ENCODE measurements at regions not wholly inside any gene's neighbourhood (a gene's known extent, or its start where the extent isn't known, plus 50 kb on each side); places are given as distances from the start of the nearest gene placed in this dataset.

GRCh38 chr10:61186408-61186807, 242.4 kb upstream of the RHOBTB1 start:
- no peak for TF ChIP-seq CTCF (IDR thresholded peaks at IDR 0.05; ENCODE audit: poor library complexity)
- H4K20me1 ChIP-seq (ENCODE audit: insufficient read depth, poor library complexity, severe bottlenecking), result no peaks in the 10 kb centered on the region
- no peak overlapping the region for H2AFZ ChIP-seq
- H3K4me1 ChIP-seq (ENCODE audit: insufficient read depth), result peaks cover 5% of the 10 kb centered on the region
- H3K9me3 ChIP-seq (ENCODE audit: low read depth), result no peaks in the 10 kb centered on the region
- H3K36me3 ChIP-seq (replicated peaks; ENCODE audit: insufficient read depth, low read depth), result no peaks in the 10 kb centered on the region
- 93% methylated on average over 8 of the region's 8 CpGs for WGBS (ENCODE audit: low lambda C conversion rate, missing lambda C conversion rate)
- no peak for DNase-seq (ENCODE audit: low spot score)
- no peak overlapping the region for H3K27ac ChIP-seq
- H3K4me3 ChIP-seq, result no peak overlapping the region
- no peak overlapping the region for H3K4me2 ChIP-seq
- no peaks in the 10 kb centered on the region for H3K9me2 ChIP-seq (replicated peaks; ENCODE audit: insufficient read depth)
- H3K27me3 ChIP-seq, result no peaks in the 10 kb centered on the region
- H3K79me2 ChIP-seq, result no peaks in the 10 kb centered on the region

GRCh38 chr10:61184429-61184828, 240.4 kb upstream of the RHOBTB1 start:
- Histone ChIP-seq H3K4me2 (no peak overlapping the region), H3K79me2 (no peaks in the 10 kb centered on the region), H3K27ac (no peak overlapping the region), H3K36me3 (replicated peaks; ENCODE audit: insufficient read depth, low read depth) (no peaks in the 10 kb centered on the region), H2AFZ (no peak overlapping the region), H4K20me1 (ENCODE audit: insufficient read depth, poor library complexity, severe bottlenecking) (no peaks in the 10 kb centered on the region), H3K4me3 (no peak overlapping the region), H3K9me2 (replicated peaks; ENCODE audit: insufficient read depth) (no peaks in the 10 kb centered on the region), H3K9me3 (ENCODE audit: low read depth) (no peaks in the 10 kb centered on the region), H3K4me1 (ENCODE audit: insufficient read depth) (peaks cover 5% of the 10 kb centered on the region), H3K27me3 (no peaks in the 10 kb centered on the region)
- DNase-seq (ENCODE audit: low spot score), result no peak
- WGBS (ENCODE audit: low lambda C conversion rate, missing lambda C conversion rate), result 79% methylated on average over 2 of the region's 2 CpGs
- TF ChIP-seq CTCF (IDR thresholded peaks at IDR 0.05; ENCODE audit: poor library complexity) (no peak), EZH2phosphoT487 (IDR thresholded peaks at IDR 0.05; ENCODE audit: low read depth, severe bottlenecking, unreplicated experiment) (no peak), EZH2 (IDR thresholded peaks at IDR 0.05; ENCODE audit: borderline replicate concordance) (no peak)

- Histone ChIP-seq H3K36me3 (replicated peaks; ENCODE audit: insufficient read depth, low read depth) (no peaks in the 10 kb centered on the region), H4K20me1 (ENCODE audit: insufficient read depth, poor library complexity, severe bottlenecking) (no peaks in the 10 kb centered on the region), H3K4me2 (no peak overlapping the region), H3K4me1 (ENCODE audit: insufficient read depth) (peaks cover 9% of the 10 kb centered on the region), H2AFZ (no peak overlapping the region), H3K9me3 (ENCODE audit: low read depth) (no peaks in the 10 kb centered on the region), H3K27me3 (no peaks in the 10 kb centered on the region), H3K4me3 (no peak overlapping the region), H3K27ac (no peak overlapping the region), H3K79me2 (no peaks in the 10 kb centered on the region), H3K9me2 (replicated peaks; ENCODE audit: insufficient read depth) (no peaks in the 10 kb centered on the region)
- 92% methylated on average over 1 of the region's 1 CpG for WGBS (ENCODE audit: low lambda C conversion rate, missing lambda C conversion rate)
- DNase-seq (ENCODE audit: low spot score), result no peak
- TF ChIP-seq CTCF (IDR thresholded peaks at IDR 0.05; ENCODE audit: poor library complexity), result no peak
- TF ChIP-seq EZH2phosphoT487 (IDR thresholded peaks at IDR 0.05; ENCODE audit: low read depth, severe bottlenecking, unreplicated experiment), result no peak
- no peak for TF ChIP-seq EZH2 (IDR thresholded peaks at IDR 0.05; ENCODE audit: borderline replicate concordance)
Observed at GRCh38 chr10:61183967-61184366, 240.0 kb upstream of the RHOBTB1 start.

GRCh38 chr10:61181832-61182231, 237.8 kb upstream of the RHOBTB1 start:
- WGBS (ENCODE audit: low lambda C conversion rate, missing lambda C conversion rate), result 76% methylated on average over 3 of the region's 3 CpGs
- no peak overlapping the region for H2AFZ ChIP-seq
- no peak overlapping the region for H3K27ac ChIP-seq
- H3K4me1 ChIP-seq (ENCODE audit: insufficient read depth), result peaks cover 21% of the 10 kb centered on the region
- H3K27me3 ChIP-seq, result no peaks in the 10 kb centered on the region
- DNase-seq (ENCODE audit: low spot score), result no peak
- no peaks in the 10 kb centered on the region for H3K36me3 ChIP-seq (replicated peaks; ENCODE audit: insufficient read depth, low read depth)
- H3K9me2 ChIP-seq (replicated peaks; ENCODE audit: insufficient read depth), result no peaks in the 10 kb centered on the region
- H4K20me1 ChIP-seq (ENCODE audit: insufficient read depth, poor library complexity, severe bottlenecking), result no peaks in the 10 kb centered on the region
- H3K4me2 ChIP-seq, result no peak overlapping the region
- no peaks in the 10 kb centered on the region for H3K9me3 ChIP-seq (ENCODE audit: low read depth)
- H3K79me2 ChIP-seq, result no peaks in the 10 kb centered on the region
- H3K4me3 ChIP-seq, result no peak overlapping the region
- no peak for TF ChIP-seq CTCF (IDR thresholded peaks at IDR 0.05; ENCODE audit: poor library complexity)
- no peak for TF ChIP-seq EZH2 (IDR thresholded peaks at IDR 0.05; ENCODE audit: borderline replicate concordance)
- TF ChIP-seq EZH2phosphoT487 (IDR thresholded peaks at IDR 0.05; ENCODE audit: low read depth, severe bottlenecking, unreplicated experiment), result no peak
